CD4-positive, alpha-beta T cell (primary cell): ENCODE measurements at regions not wholly inside any gene's neighbourhood (a gene's known extent, or its start where the extent isn't known, plus 50 kb on each side); places are given as distances from the start of the nearest gene placed in this dataset.

ENCODE experiments used
- ATAC-seq: fragments of 200-7000 bp; cut with Tn5 transposase; one replicate; pipeline ENCODE4 v1.10.0; 2022; ENCODE audit warnings: mild to moderate bottlenecking; ENCODE audit not compliant: poor library complexity
- CTCF ChIA-PET: fragments of 350-600 bp; sonication (Branson Sonifier 250); formaldehyde crosslinking; loops from one replicate; lab custom pipeline; 2021; ENCODE audit warnings: antibody characterized with exemption, inconsistent platforms; lab: Charles Lee
- POLR2A ChIA-PET: fragments of 350-600 bp; sonication (Branson Sonifier 250); formaldehyde crosslinking; loops from one replicate; lab custom pipeline; 2021; ENCODE audit warnings: antibody characterized with exemption, inconsistent platforms; lab: Charles Lee
- DNase-seq, 14 experiments: peaks; one replicate each; pipeline ENCODE4 v3.0.0-alpha.2; 2013 to 2020; ENCODE audit warnings: mixed read lengths in 2 of 14
- H3K27ac ChIP-seq, 2 donors: one replicate each; pipeline versions ENCODE4 v1.5.1 to v1.7.0; 2013; ENCODE audit warnings: low read length in 2 of 2, low read depth in 1 of 2, mild to moderate bottlenecking in 1 of 2
- H3K27me3 ChIP-seq, 2 experiments: 1 replicate in 1 of 2; 2 replicates in 1 of 2; pipeline versions ENCODE4 v1.6.1 to v1.7.0; 2013; ENCODE audit warnings: low read length in 2 of 2, control low read depth in 1 of 2, mild to moderate bottlenecking in 1 of 2, moderate library complexity in 1 of 2; ENCODE audit not compliant: insufficient read depth in 2 of 2, control insufficient read depth in 1 of 2
- H3K36me3 ChIP-seq: one replicate; pipeline ENCODE4 v1.6.1; 2013; ENCODE audit warnings: low read length, control low read depth; ENCODE audit not compliant: insufficient read depth
- H3K4me1 ChIP-seq: one replicate; pipeline ENCODE4 v1.6.1; 2013; ENCODE audit warnings: low read length, control low read depth; ENCODE audit not compliant: insufficient read depth
- H3K4me3 ChIP-seq: one replicate; pipeline ENCODE4 v1.5.1; 2013; ENCODE audit warnings: mild to moderate bottlenecking, low read length, moderate library complexity
- H3K9me3 ChIP-seq, 2 experiments: 1 replicate in 1 of 2; 2 replicates in 1 of 2; pipeline versions ENCODE4 v1.6.1 to v1.7.0; 2013; ENCODE audit warnings: low read length in 2 of 2, mild to moderate bottlenecking in 2 of 2, control low read depth in 1 of 2, moderate library complexity in 1 of 2; ENCODE audit not compliant: control insufficient read depth in 1 of 2, insufficient read depth in 1 of 2
- H3K27ac Mint-ChIP-seq: one replicate; pipeline ENCODE4 v1.8.0; 2020; ENCODE audit warnings: mixed read lengths
- H3K27me3 Mint-ChIP-seq: one replicate; pipeline ENCODE4 v1.8.0; 2021; ENCODE audit warnings: mixed read lengths
- H3K36me3 Mint-ChIP-seq: one replicate; pipeline ENCODE4 v1.8.0; 2021; ENCODE audit warnings: low read depth, mixed read lengths
- H3K4me1 Mint-ChIP-seq: one replicate; pipeline ENCODE4 v1.8.0; 2021; ENCODE audit warnings: low read depth, mixed read lengths
- H3K4me3 Mint-ChIP-seq: one replicate; pipeline ENCODE4 v1.8.0; 2020; ENCODE audit warnings: mild to moderate bottlenecking, mixed read lengths
- H3K9me3 Mint-ChIP-seq: one replicate; pipeline ENCODE4 v1.8.0; 2020; ENCODE audit warnings: mixed read lengths
- intact Hi-C, 2 experiments: fragments of 100-400 bp; cut with DNase I in 1 of 2; cut with micrococcal nuclease in 1 of 2; formaldehyde crosslinking; loops; one replicate each; pipeline versions ENCODE4 v1.15.1 to v1.9.0; 2023 to 2025; cut with DNase I, micrococcal nuclease
- TF ChIP-seq, protein P1 (sequence below): fragments of 200-600 bp; IDR thresholded peaks from one replicate; pipeline ENCODE4 v1.8.0; 2022; ENCODE audit warnings: antibody characterized with exemption, mild to moderate bottlenecking

DNA sequence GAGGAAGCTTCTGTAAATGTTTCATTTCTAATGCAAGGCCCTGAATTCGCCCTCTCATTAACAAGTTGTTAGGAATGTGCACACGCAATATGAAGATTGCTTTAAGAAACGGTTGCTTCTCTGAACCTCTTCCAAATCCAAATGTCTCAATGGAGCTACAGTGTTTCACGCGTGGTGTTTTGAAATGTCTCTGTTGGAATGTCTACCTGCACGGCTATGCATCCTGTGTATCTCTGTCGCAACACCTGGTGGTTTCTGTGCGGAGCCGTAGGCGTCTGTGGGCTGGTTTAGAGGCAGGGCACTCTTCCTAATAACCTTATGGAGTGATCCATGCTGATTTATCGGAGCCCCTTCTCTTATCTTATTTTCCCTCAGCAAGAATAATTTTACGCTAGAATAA is 1584.2 kb upstream of the SLC10A2 start:
- TF ChIP-seq, protein P1, sequence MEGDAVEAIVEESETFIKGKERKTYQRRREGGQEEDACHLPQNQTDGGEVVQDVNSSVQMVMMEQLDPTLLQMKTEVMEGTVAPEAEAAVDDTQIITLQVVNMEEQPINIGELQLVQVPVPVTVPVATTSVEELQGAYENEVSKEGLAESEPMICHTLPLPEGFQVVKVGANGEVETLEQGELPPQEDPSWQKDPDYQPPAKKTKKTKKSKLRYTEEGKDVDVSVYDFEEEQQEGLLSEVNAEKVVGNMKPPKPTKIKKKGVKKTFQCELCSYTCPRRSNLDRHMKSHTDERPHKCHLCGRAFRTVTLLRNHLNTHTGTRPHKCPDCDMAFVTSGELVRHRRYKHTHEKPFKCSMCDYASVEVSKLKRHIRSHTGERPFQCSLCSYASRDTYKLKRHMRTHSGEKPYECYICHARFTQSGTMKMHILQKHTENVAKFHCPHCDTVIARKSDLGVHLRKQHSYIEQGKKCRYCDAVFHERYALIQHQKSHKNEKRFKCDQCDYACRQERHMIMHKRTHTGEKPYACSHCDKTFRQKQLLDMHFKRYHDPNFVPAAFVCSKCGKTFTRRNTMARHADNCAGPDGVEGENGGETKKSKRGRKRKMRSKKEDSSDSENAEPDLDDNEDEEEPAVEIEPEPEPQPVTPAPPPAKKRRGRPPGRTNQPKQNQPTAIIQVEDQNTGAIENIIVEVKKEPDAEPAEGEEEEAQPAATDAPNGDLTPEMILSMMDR: no peak
- DNase-seq (no peak), ATAC-seq (no peak)
- no peaks in the 10 kb centered on the region for H3K36me3 ChIP-seq
- POLR2A ChIA-PET: no interaction called here
- H3K9me3 ChIP-seq: peaks cover 0 to 11% of the 10 kb centered on the region in 2 experiments
- Mint-ChIP-seq H3K27me3 (no peaks in the 10 kb centered on the region), H3K27ac (no peak overlapping the region), H3K36me3 (no peaks in the 10 kb centered on the region), H3K4me1 (no peaks in the 10 kb centered on the region), H3K4me3 (no peak overlapping the region), H3K9me3 (peaks cover 3% of the 10 kb centered on the region)
- CTCF ChIA-PET: no interaction called here
- intact Hi-C loops: no loop called here
- no peak overlapping the region for H3K27ac ChIP-seq
- no peaks in the 10 kb centered on the region for H3K4me1 ChIP-seq
- no peak overlapping the region for H3K4me3 ChIP-seq
- no peaks in the 10 kb centered on the region for H3K27me3 ChIP-seq

DNA sequence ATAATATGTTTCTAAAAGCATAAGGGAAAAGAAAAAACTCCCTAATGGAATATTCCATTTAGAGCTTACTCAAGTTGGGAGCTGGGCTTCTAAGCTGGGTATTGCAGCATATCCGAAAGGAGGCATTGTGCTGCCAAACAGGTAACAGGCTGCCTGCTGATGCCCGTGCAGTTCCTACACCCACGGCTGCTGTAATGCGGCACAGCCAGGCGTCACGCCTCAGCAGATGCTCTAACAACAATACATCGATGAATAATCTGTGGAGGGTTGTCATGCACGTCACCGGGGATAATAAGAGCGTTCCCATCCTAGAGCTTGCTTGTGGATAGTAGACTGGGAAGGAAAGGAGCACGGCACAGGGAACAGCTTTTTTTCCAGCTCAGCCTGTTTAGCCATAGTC is 1582.1 kb upstream of the SLC10A2 start:
- Mint-ChIP-seq H3K36me3 (no peaks in the 10 kb centered on the region), H3K27ac (no peak overlapping the region), H3K4me1 (no peaks in the 10 kb centered on the region), H3K9me3 (peaks cover under 1% of the 10 kb centered on the region), H3K27me3 (no peaks in the 10 kb centered on the region), H3K4me3 (no peak overlapping the region)
- no peak for DNase-seq
- ChIA-PET CTCF (no interaction called here), POLR2A (no interaction called here)
- Histone ChIP-seq H3K27ac (no peak overlapping the region), H3K4me3 (no peak overlapping the region), H3K9me3 (peaks cover 0 to 7% of the 10 kb centered on the region in 2 experiments), H3K27me3 (no peaks in the 10 kb centered on the region), H3K4me1 (no peaks in the 10 kb centered on the region), H3K36me3 (no peaks in the 10 kb centered on the region)
- intact Hi-C loops: no loop called here
- TF ChIP-seq, protein P1: no peak
- ATAC-seq: no peak

DNA sequence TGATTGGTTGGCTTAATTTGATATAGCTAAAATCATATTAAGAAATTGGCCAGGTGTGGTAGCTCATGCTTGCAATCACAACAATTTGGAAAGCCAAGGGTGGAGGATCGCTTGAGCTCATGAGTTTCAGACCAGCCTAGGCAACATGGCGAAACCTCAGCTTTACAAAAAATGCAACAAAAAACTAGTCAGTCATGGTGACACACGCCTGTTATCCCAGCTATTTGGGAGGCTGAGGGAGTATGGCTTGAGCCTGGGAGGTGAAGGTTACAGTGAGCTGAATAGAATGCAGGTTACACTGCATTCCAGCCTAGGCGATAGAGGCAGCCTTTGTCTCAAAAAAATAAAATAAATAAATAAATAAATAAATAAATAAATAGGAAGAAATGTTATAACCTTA is 1579.6 kb upstream of the SLC10A2 start:
- intact Hi-C loops: no loop called here
- H3K4me1 ChIP-seq: no peaks in the 10 kb centered on the region
- Mint-ChIP-seq H3K36me3 (no peaks in the 10 kb centered on the region), H3K27ac (no peak overlapping the region), H3K27me3 (no peaks in the 10 kb centered on the region), H3K4me1 (no peaks in the 10 kb centered on the region), H3K4me3 (no peak overlapping the region), H3K9me3 (no peaks in the 10 kb centered on the region)
- no peaks in the 10 kb centered on the region for H3K27me3 ChIP-seq
- TF ChIP-seq, protein P1: no peak
- peaks cover 0 to 7% of the 10 kb centered on the region in 2 experiments for H3K9me3 ChIP-seq
- no peaks in the 10 kb centered on the region for H3K36me3 ChIP-seq
- POLR2A ChIA-PET: no interaction called here
- DNase-seq: no peak
- no peak overlapping the region for H3K27ac ChIP-seq
- no peak overlapping the region for H3K4me3 ChIP-seq
- no peak for ATAC-seq
- CTCF ChIA-PET: no interaction called here
